Upper lobe of left lung (tissue), 6 donors: ENCODE measurements at regions not wholly inside any gene's neighbourhood (a gene's known extent, or its start where the extent isn't known, plus 50 kb on each side); places are given as distances from the start of the nearest gene placed in this dataset.

ENCODE experiments used
- ATAC-seq, 2 donors: fragments of 200-7000 bp; cut with Tn5 transposase; one replicate each; pipeline ENCODE4 v1.9.1; 2022; ENCODE audit warnings: mild to moderate bottlenecking in 2 of 2, moderate library complexity in 2 of 2; ENCODE audit not compliant: low FRiP score in 2 of 2
- DNase-seq, 2 donors: peaks; one replicate each; pipeline ENCODE4 v3.0.0-alpha.2; 2019 to 2020
- H3K27ac ChIP-seq, 4 donors: fragments of 200-600 bp; sonication (generic); one replicate each; pipeline ENCODE4 v1.5.1; 2016 to 2019
- H3K27me3 ChIP-seq, 4 donors: fragments of 200-600 bp; sonication (generic); one replicate each; pipeline ENCODE4 v1.5.1; 2017 to 2019
- H3K36me3 ChIP-seq, 4 donors: fragments of 200-600 bp; sonication (generic); one replicate each; pipeline ENCODE4 v1.5.1; 2016 to 2019
- H3K4me1 ChIP-seq, 4 donors: fragments of 200-600 bp; sonication (generic); one replicate each; pipeline ENCODE4 v1.5.1; 2018 to 2019
- H3K4me3 ChIP-seq, 4 donors: fragments of 200-600 bp; sonication (generic); one replicate each; pipeline ENCODE4 v1.5.1; 2017 to 2019; ENCODE audit warnings: mild to moderate bottlenecking in 2 of 4, moderate library complexity in 1 of 4
- H3K9me3 ChIP-seq, 4 donors: fragments of 200-600 bp; sonication (generic); one replicate each; pipeline ENCODE4 v1.5.1; 2018 to 2019
- CTCF ChIP-seq, 6 experiments: fragments of 450-650 bp in 4 of 6; fragments of 200-600 bp in 2 of 6; sonication (generic) in 2 of 6; IDR thresholded peaks; one replicate each; pipeline ENCODE4 v1.5.1; 2016 to 2019; ENCODE audit warnings: antibody characterized with exemption in 6 of 6
- EP300 ChIP-seq, 4 donors: sonication (generic); formaldehyde crosslinking; IDR thresholded peaks; one replicate each; pipeline ENCODE4 v1.5.1; 2017; ENCODE audit warnings: antibody characterized with exemption in 4 of 4, control low read depth in 2 of 4
- POLR2A ChIP-seq, 4 donors: fragments of 450-650 bp; IDR thresholded peaks; one replicate each; pipeline ENCODE4 v1.5.1; 2016 to 2017; ENCODE audit warnings: antibody characterized with exemption in 4 of 4, mild to moderate bottlenecking in 2 of 4
- POLR2AphosphoS5 ChIP-seq, 2 donors: sonication (generic); formaldehyde crosslinking; IDR thresholded peaks; one replicate each; pipeline ENCODE4 v1.5.1; 2017; ENCODE audit warnings: antibody characterized with exemption in 2 of 2
- WGBS, 2 donors: methylation state at CpG; one replicate each; pipeline ENCODE4 v1.1.5; 2017 to 2018; 5-methylcytosine and 5-hydroxymethylcytosine counted together
- donor health status: DM: no; HTN: no; CAD: no; lungs with moderate emphysema.
- donor health status: DM: no; HTN: yes; CAD: no; lungs with severe emphysema.

- no peak for ATAC-seq
- WGBS, 2 donors: 89 to 90% methylated on average over 5 of the region's 5 CpGs
- no peaks in the 10 kb centered on the region for H3K27me3 ChIP-seq
- no peak overlapping the region for H3K4me3 ChIP-seq
- H3K27ac ChIP-seq: no peak overlapping the region
- no peaks in the 10 kb centered on the region for H3K36me3 ChIP-seq
- DNase-seq: no peak
- H3K4me1 ChIP-seq: no peaks in the 10 kb centered on the region
- no peak for TF ChIP-seq POLR2AphosphoS5 (IDR thresholded peaks at IDR 0.05)
- TF ChIP-seq CTCF (IDR thresholded peaks at IDR 0.05): no peak
- TF ChIP-seq POLR2A (IDR thresholded peaks at IDR 0.05): no peak
- no peak for TF ChIP-seq EP300 (IDR thresholded peaks at IDR 0.05)
- H3K9me3 ChIP-seq: no peaks in the 10 kb centered on the region
These were observed 645.5 kb upstream of the PCDH15 start for GRCh38 chr10:55446441-55447002.

GRCh38 chr10:55441777-55442176, 640.7 kb upstream of the PCDH15 start:
- no peaks in the 10 kb centered on the region for H3K27me3 ChIP-seq
- WGBS, 2 donors: 88 to 91% methylated on average over 2 of the region's 2 CpGs
- TF ChIP-seq POLR2A (IDR thresholded peaks at IDR 0.05): no peak
- TF ChIP-seq CTCF (IDR thresholded peaks at IDR 0.05): no peak
- TF ChIP-seq EP300 (IDR thresholded peaks at IDR 0.05): no peak
- no peak for TF ChIP-seq POLR2AphosphoS5 (IDR thresholded peaks at IDR 0.05)
- no peaks in the 10 kb centered on the region for H3K36me3 ChIP-seq
- ATAC-seq (no peak), DNase-seq (no peak)
- no peaks in the 10 kb centered on the region for H3K4me1 ChIP-seq
- H3K27ac ChIP-seq: no peak overlapping the region
- H3K9me3 ChIP-seq: no peaks in the 10 kb centered on the region
- no peak overlapping the region for H3K4me3 ChIP-seq

- no peaks in the 10 kb centered on the region for H3K36me3 ChIP-seq
- ATAC-seq (peak in 1 of 2 donors; percentile 26), DNase-seq (peak in 1 of 2 donors; percentile 14)
- no peak overlapping the region for H3K4me3 ChIP-seq
- TF ChIP-seq CTCF (IDR thresholded peaks at IDR 0.05): no peak
- no peaks in the 10 kb centered on the region for H3K27me3 ChIP-seq
- H3K27ac ChIP-seq: no peak overlapping the region
- whole genome bisulfite sequencing, 2 donors: 89 to 92% methylated on average over 9 of the region's 9 CpGs
- no peaks in the 10 kb centered on the region for H3K4me1 ChIP-seq
- H3K9me3 ChIP-seq: no peaks in the 10 kb centered on the region
These were observed 625.1 kb upstream of the PCDH15 start for GRCh38 chr10:55426138-55426537.

- TF ChIP-seq POLR2A (IDR thresholded peaks at IDR 0.05) (no peak), POLR2AphosphoS5 (IDR thresholded peaks at IDR 0.05) (no peak), CTCF (IDR thresholded peaks at IDR 0.05) (no peak), EP300 (IDR thresholded peaks at IDR 0.05) (no peak)
- H3K27ac ChIP-seq: peak overlapping the region in 1 of 4 donors; percentile 53
- no peak overlapping the region for H3K4me3 ChIP-seq
- H3K4me1 ChIP-seq: peaks cover 0 to 4% (median 0%) of the 10 kb centered on the region in 4 donors
- 47 to 52% methylated on average over 7 of the region's 7 CpGs for WGBS, 2 donors
- no peaks in the 10 kb centered on the region for H3K36me3 ChIP-seq
- H3K9me3 ChIP-seq: no peaks in the 10 kb centered on the region
- DNase-seq: peak in 1 of 2 donors; percentile 22
- H3K27me3 ChIP-seq: no peaks in the 10 kb centered on the region
- peak in 1 of 2 donors; percentile 67 for ATAC-seq
These were observed 609.4 kb upstream of the PCDH15 start for GRCh38 chr10:55410415-55410885.

- H3K27ac ChIP-seq: no peak overlapping the region
- H3K9me3 ChIP-seq: no peaks in the 10 kb centered on the region
- TF ChIP-seq POLR2A (IDR thresholded peaks at IDR 0.05): no peak
- no peak for TF ChIP-seq POLR2AphosphoS5 (IDR thresholded peaks at IDR 0.05)
- TF ChIP-seq EP300 (IDR thresholded peaks at IDR 0.05): no peak
- TF ChIP-seq CTCF (IDR thresholded peaks at IDR 0.05): no peak
- no peaks in the 10 kb centered on the region for H3K36me3 ChIP-seq
- no peaks in the 10 kb centered on the region for H3K27me3 ChIP-seq
- DNase-seq: no peak
- WGBS, 2 donors: 77 to 85% methylated on average over 6 of the region's 6 CpGs
- no peaks in the 10 kb centered on the region for H3K4me1 ChIP-seq
- ATAC-seq: no peak
- no peak overlapping the region for H3K4me3 ChIP-seq
These were observed 603.1 kb upstream of the PCDH15 start for GRCh38 chr10:55404094-55404493.
